Lung (tissue), 11 donors: ENCODE measurements at regions not wholly inside any gene's neighbourhood (a gene's known extent, or its start where the extent isn't known, plus 50 kb on each side); places are given as distances from the start of the nearest gene placed in this dataset.

Experiments
- ATAC-seq: fragments of 200-7000 bp; cut with Tn5 transposase; one replicate; pipeline ENCODE4 v1.9.1; 2020; ENCODE audit warnings: moderate number of reproducible peaks; ENCODE audit not compliant: insufficient read depth, low FRiP score
- DNase-seq, 3 donors: peaks; one replicate each; pipeline ENCODE4 v3.0.0-alpha.2; 2013 to 2017
- H3K27ac ChIP-seq, 2 donors: one replicate each; pipeline ENCODE4 v1.5.1; 2013; ENCODE audit warnings: mild to moderate bottlenecking in 2 of 2, moderate library complexity in 2 of 2, control low read depth in 1 of 2, inconsistent platforms in 1 of 2, low read depth in 1 of 2, low read length in 1 of 2
- H3K27me3 ChIP-seq, 3 donors: one replicate each; pipeline ENCODE4 v1.5.1; 2013; ENCODE audit warnings: low read length in 2 of 3; ENCODE audit not compliant: control insufficient read depth in 3 of 3, insufficient read depth in 3 of 3
- H3K36me3 ChIP-seq, 4 donors: one replicate each; pipeline ENCODE4 v1.5.1; 2013; ENCODE audit warnings: low read length in 4 of 4, mild to moderate bottlenecking in 1 of 4, moderate library complexity in 1 of 4; ENCODE audit not compliant: control insufficient read depth in 4 of 4, insufficient read depth in 4 of 4
- H3K4me1 ChIP-seq, 5 donors: one replicate each; pipeline ENCODE4 v1.5.1; 2013; ENCODE audit warnings: low read length in 5 of 5, mild to moderate bottlenecking in 2 of 5, moderate library complexity in 1 of 5; ENCODE audit not compliant: control insufficient read depth in 5 of 5, insufficient read depth in 5 of 5
- H3K4me3 ChIP-seq: one replicate; pipeline ENCODE4 v1.5.1; 2013; ENCODE audit warnings: mild to moderate bottlenecking, control low read depth, moderate library complexity
- H3K9ac ChIP-seq, 2 donors: one replicate each; pipeline ENCODE4 v1.5.1; 2013; ENCODE audit warnings: low read length in 2 of 2, control low read depth in 1 of 2; ENCODE audit not compliant: insufficient read depth in 1 of 2
- H3K9me3 ChIP-seq, 4 donors: one replicate each; pipeline ENCODE4 v1.5.1; 2013; ENCODE audit warnings: low read length in 3 of 4, mild to moderate bottlenecking in 1 of 4, moderate library complexity in 1 of 4; ENCODE audit not compliant: control insufficient read depth in 4 of 4, insufficient read depth in 3 of 4
- CTCF ChIP-seq: IDR thresholded peaks from 2 replicates; pipeline ENCODE4 v1.5.1; 2012; ENCODE audit warnings: mild to moderate bottlenecking; ENCODE audit errors: control extremely low read depth, extremely low read depth
- WGBS, 2 donors: extraction: QIAGEN DNeasy Blood & Tissue Kit; methylation state at CpG; one replicate each; pipeline ENCODE4 v1.1.7; 2013; 5-methylcytosine and 5-hydroxymethylcytosine counted together
- donor health status: control.
- donor health status: control.
- donor health status: Bipolar disorder and iron deficiency.
- donor health status: healthy.
- donor health status: DM: yes; HTN: yes; CAD: no.

DNA sequence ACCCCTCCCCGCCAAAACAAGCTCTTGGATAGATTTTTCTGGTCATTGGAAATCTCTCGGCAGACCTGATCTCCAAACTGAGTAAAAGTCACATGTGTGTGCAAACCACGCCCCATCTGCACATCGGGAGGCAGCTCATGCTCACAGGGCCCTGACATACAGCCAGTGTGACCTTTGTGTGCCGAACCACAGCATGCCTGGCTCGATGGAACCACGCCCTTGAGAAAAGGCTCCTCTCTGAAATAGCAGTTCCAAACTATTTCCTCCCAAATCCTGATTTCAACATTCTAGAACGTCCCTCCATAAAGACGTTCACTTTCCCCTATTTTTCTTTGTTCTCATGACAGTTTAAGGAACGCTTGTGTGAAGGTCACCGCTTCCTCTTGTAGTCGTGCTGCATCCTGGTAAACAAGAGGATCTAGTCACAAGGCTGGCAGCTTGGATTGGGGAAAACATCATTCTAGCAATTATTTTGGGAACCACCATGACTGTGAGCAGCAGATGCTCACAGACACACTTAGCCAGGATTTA is 59.3 kb upstream of the MAP4K4 start:
- H3K27me3 ChIP-seq = no peaks in the 10 kb centered on the region
- no peaks in the 10 kb centered on the region for H3K4me1 ChIP-seq
- H3K36me3 ChIP-seq = no peaks in the 10 kb centered on the region
- no peak overlapping the region for H3K4me3 ChIP-seq
- no peak overlapping the region for H3K27ac ChIP-seq
- H3K9me3 ChIP-seq = no peaks in the 10 kb centered on the region
- DNase-seq = no peak
- WGBS, 2 donors = 64% methylated on average over 12 of the region's 12 CpGs
- no peak for TF ChIP-seq CTCF
- no peak for ATAC-seq
- H3K9ac ChIP-seq = no peak overlapping the region

GRCh38 chr2:101630224-101630949 is 67.1 kb upstream of the MAP4K4 start:
- H3K36me3 ChIP-seq = no peaks in the 10 kb centered on the region
- no peaks in the 10 kb centered on the region for H3K9me3 ChIP-seq
- peak overlapping the region in 1 of 2 donors; percentile 0 for H3K27ac ChIP-seq
- peak; percentile 81 for ATAC-seq
- TF ChIP-seq CTCF = no peak
- DNase-seq = no peak
- no peaks in the 10 kb centered on the region for H3K27me3 ChIP-seq
- no peak overlapping the region for H3K9ac ChIP-seq
- H3K4me3 ChIP-seq = no peak overlapping the region
- 70 to 76% methylated on average over 18 of the region's 18 CpGs for WGBS, 2 donors
- H3K4me1 ChIP-seq = no peaks in the 10 kb centered on the region

DNA sequence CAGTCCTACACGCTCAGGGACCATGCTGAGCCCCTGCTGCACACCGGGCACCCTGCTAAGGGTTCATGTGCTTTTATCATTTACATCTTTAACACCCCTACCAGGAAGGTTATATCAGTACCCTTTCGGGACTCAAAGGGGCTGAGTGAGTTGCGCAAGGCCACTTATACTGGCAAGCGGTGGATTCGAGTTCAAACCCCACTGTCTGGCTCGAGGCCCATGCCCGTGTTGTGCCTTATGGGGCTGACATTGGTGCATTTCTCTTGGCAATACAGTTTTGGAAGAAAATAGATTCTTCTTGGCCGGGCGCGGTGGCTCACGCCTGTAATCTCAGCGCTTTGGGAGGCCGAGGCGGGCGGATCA is 69.5 kb upstream of the MAP4K4 start:
- no peak for TF ChIP-seq CTCF
- Histone ChIP-seq H3K36me3 (no peaks in the 10 kb centered on the region), H3K27me3 (no peaks in the 10 kb centered on the region), H3K4me1 (no peaks in the 10 kb centered on the region), H3K4me3 (no peak overlapping the region), H3K9ac (no peak overlapping the region), H3K27ac (no peak overlapping the region), H3K9me3 (no peaks in the 10 kb centered on the region)
- 92 to 94% methylated on average over 15 of the region's 16 CpGs for WGBS, 2 donors
- DNase-seq (no peak), ATAC-seq (no peak)
